ENCODE measurements at regions not wholly inside any gene's neighbourhood (a gene's known extent, or its start where the extent isn't known, plus 50 kb on each side); places are given as distances from the start of the nearest gene placed in this dataset.

- H3K27me3 ChIP-seq: no peaks in the 10 kb centered on the region
- no peaks in the 10 kb centered on the region for H3K9me3 ChIP-seq
- WGBS, 2 donors: 76 to 80% methylated on average over 5 of the region's 5 CpGs
- H3K4me3 ChIP-seq: no peak overlapping the region
- TF ChIP-seq POLR2AphosphoS5 (IDR thresholded peaks at IDR 0.05) (no peak), EP300 (IDR thresholded peaks at IDR 0.05) (no peak), POLR2A (IDR thresholded peaks at IDR 0.05) (no peak)
- TF ChIP-seq, protein P1, sequence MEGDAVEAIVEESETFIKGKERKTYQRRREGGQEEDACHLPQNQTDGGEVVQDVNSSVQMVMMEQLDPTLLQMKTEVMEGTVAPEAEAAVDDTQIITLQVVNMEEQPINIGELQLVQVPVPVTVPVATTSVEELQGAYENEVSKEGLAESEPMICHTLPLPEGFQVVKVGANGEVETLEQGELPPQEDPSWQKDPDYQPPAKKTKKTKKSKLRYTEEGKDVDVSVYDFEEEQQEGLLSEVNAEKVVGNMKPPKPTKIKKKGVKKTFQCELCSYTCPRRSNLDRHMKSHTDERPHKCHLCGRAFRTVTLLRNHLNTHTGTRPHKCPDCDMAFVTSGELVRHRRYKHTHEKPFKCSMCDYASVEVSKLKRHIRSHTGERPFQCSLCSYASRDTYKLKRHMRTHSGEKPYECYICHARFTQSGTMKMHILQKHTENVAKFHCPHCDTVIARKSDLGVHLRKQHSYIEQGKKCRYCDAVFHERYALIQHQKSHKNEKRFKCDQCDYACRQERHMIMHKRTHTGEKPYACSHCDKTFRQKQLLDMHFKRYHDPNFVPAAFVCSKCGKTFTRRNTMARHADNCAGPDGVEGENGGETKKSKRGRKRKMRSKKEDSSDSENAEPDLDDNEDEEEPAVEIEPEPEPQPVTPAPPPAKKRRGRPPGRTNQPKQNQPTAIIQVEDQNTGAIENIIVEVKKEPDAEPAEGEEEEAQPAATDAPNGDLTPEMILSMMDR (IDR thresholded peaks at IDR 0.05): no peak
- no peak overlapping the region for H3K27ac ChIP-seq
- H3K36me3 ChIP-seq: no peaks in the 10 kb centered on the region
- DNase-seq (no peak), ATAC-seq (ENCODE audit: low FRiP score in 2 of 2) (no peak)
- no peaks in the 10 kb centered on the region for H3K4me1 ChIP-seq
These were observed 83.9 kb upstream of the SYNDIG1 start for GRCh38 chr20:24385547-24385946.

DNA sequence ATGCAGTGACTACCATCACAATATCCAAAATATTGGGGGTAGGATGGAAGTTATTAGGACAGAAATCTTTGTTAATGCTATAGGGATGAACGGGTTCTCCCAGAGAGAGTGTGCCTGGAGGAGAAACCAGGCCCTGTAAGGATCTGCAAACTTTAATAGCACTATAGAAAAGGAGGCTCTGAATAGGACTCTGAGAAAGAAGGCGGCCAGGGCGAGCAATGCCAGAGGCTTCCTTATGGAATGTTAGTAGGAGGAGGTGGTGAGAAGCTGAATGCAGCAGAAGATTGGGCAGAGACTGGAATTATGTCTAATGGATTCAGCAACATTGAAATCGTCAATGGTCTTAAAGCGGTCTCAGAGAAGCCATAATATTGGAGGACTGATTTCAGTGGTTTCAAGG, 84.6 kb upstream of the SYNDIG1 start:
- no peak overlapping the region for H3K4me3 ChIP-seq
- H3K27me3 ChIP-seq: no peaks in the 10 kb centered on the region
- H3K27ac ChIP-seq: no peak overlapping the region
- DNase-seq: no peak
- WGBS, 2 donors: 88 to 96% methylated on average over 5 of the region's 5 CpGs
- H3K9me3 ChIP-seq: no peaks in the 10 kb centered on the region
- no peak for ATAC-seq (ENCODE audit: low FRiP score in 2 of 2)
- no peaks in the 10 kb centered on the region for H3K36me3 ChIP-seq
- TF ChIP-seq, protein P1 (IDR thresholded peaks at IDR 0.05): no peak
- no peak for TF ChIP-seq EP300 (IDR thresholded peaks at IDR 0.05)
- TF ChIP-seq POLR2AphosphoS5 (IDR thresholded peaks at IDR 0.05): no peak
- TF ChIP-seq POLR2A (IDR thresholded peaks at IDR 0.05): no peak
- no peaks in the 10 kb centered on the region for H3K4me1 ChIP-seq

- Histone ChIP-seq H3K36me3 (no peaks in the 10 kb centered on the region), H3K4me1 (no peaks in the 10 kb centered on the region), H3K9me3 (no peaks in the 10 kb centered on the region), H3K4me3 (no peak overlapping the region), H3K27ac (no peak overlapping the region), H3K27me3 (no peaks in the 10 kb centered on the region)
- ATAC-seq (ENCODE audit: low FRiP score in 2 of 2) (no peak), DNase-seq (no peak)
- WGBS, 2 donors: 9 to 21% methylated on average over 2 of the region's 2 CpGs
- TF ChIP-seq, protein P1 (IDR thresholded peaks at IDR 0.05): no peak
- no peak for TF ChIP-seq POLR2A (IDR thresholded peaks at IDR 0.05)
- no peak for TF ChIP-seq POLR2AphosphoS5 (IDR thresholded peaks at IDR 0.05)
- no peak for TF ChIP-seq EP300 (IDR thresholded peaks at IDR 0.05)
These were observed 86.7 kb upstream of the SYNDIG1 start for GRCh38 chr20:24382743-24383142.

GRCh38 chr20:24382331-24382730, 87.1 kb upstream of the SYNDIG1 start:
- H3K36me3 ChIP-seq: no peaks in the 10 kb centered on the region
- H3K9me3 ChIP-seq: no peaks in the 10 kb centered on the region
- H3K27ac ChIP-seq: no peak overlapping the region
- no peaks in the 10 kb centered on the region for H3K27me3 ChIP-seq
- no peak for DNase-seq
- WGBS, 2 donors: 42 to 58% methylated on average over 7 of the region's 7 CpGs
- no peak for ATAC-seq (ENCODE audit: low FRiP score in 2 of 2)
- no peak overlapping the region for H3K4me3 ChIP-seq
- no peaks in the 10 kb centered on the region for H3K4me1 ChIP-seq
- TF ChIP-seq, protein P1 (IDR thresholded peaks at IDR 0.05): no peak
- TF ChIP-seq POLR2A (IDR thresholded peaks at IDR 0.05) (no peak), EP300 (IDR thresholded peaks at IDR 0.05) (no peak), POLR2AphosphoS5 (IDR thresholded peaks at IDR 0.05) (no peak)

DNA sequence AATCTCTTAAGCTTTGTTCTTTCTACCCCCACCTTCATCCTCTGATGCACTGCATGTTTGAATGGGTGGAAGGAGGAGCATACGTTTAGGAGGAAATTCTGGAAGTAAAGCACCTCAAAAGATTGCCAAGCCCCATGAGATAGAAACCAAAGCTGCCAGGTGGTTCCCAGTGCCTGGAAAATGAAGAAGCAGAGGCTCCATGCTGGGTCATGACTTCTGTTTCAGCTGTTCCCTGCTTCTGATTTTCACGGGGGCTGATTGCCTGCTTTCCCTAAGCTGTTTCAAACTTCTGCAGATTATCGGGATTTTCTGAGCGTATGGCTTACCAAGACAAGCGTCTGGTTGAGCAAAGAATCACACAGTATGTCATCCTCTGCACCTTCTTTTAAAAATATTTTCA, 87.5 kb upstream of the SYNDIG1 start:
- ATAC-seq (ENCODE audit: low FRiP score in 2 of 2): no peak
- H3K27ac ChIP-seq: no peak overlapping the region
- WGBS, 2 donors: 75 to 76% methylated on average over 5 of the region's 5 CpGs
- H3K4me1 ChIP-seq: no peaks in the 10 kb centered on the region
- H3K9me3 ChIP-seq: no peaks in the 10 kb centered on the region
- H3K27me3 ChIP-seq: no peaks in the 10 kb centered on the region
- DNase-seq: no peak
- TF ChIP-seq, protein P1 (IDR thresholded peaks at IDR 0.05): no peak
- TF ChIP-seq EP300 (IDR thresholded peaks at IDR 0.05) (no peak), POLR2A (IDR thresholded peaks at IDR 0.05) (no peak), POLR2AphosphoS5 (IDR thresholded peaks at IDR 0.05) (no peak)
- no peak overlapping the region for H3K4me3 ChIP-seq
- H3K36me3 ChIP-seq: no peaks in the 10 kb centered on the region

All from upper lobe of left lung (tissue), 6 donors.